ENCODE measurements at regions not wholly inside any gene's neighbourhood (a gene's known extent, or its start where the extent isn't known, plus 50 kb on each side); places are given as distances from the start of the nearest gene placed in this dataset.
"Not testable (repeated sequence)": the region's sequence is repeated elsewhere in the genome, so short reads cannot be mapped to it uniquely, and the experiment has no call there.

DNA sequence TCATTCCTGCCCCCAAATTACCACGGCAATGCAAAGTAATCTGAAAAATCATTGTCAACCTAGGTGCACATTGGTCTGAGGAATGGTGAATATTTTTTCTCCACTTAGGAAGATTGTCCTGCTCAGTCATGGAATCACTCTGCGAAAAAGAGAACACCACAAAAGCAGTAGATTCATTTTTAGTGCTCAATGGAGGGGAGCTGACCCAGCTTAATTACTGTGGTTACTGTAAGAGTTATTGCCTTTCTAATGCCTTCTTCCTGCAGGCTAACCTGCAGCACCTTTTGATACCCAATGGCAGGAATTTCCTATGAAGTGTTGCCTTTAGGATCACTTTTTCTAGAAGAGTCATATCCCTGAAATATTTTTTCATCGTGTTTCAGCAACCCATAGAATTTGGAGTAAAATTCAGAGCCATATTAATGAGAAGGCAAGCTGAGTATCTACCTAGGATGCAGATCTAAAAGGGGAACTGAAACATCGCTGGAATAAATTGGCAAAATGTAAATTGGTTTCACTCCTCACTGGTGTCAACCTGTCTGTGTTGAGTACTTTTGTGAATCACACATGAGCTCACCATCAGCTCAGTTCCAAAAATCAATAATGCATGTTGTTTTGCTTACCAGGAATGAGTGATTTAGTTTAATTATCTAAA is 464.5 kb downstream of the CSNK1G3 start:
- H3K9me3 Mint-ChIP-seq: no peaks in the 10 kb centered on the region
- no peaks in the 10 kb centered on the region for H3K27me3 Mint-ChIP-seq
- no peak overlapping the region for H3K4me3 Mint-ChIP-seq
- no peak overlapping the region for H3K27ac Mint-ChIP-seq
- no peaks in the 10 kb centered on the region for H3K4me1 Mint-ChIP-seq (ENCODE audit: low read depth)
- no peaks in the 10 kb centered on the region for H3K36me3 Mint-ChIP-seq (ENCODE audit: low read depth)

- not testable (repeated sequence) for H3K27ac Mint-ChIP-seq; H3K4me1 Mint-ChIP-seq (ENCODE audit: low read depth); H3K27me3 Mint-ChIP-seq; H3K9me3 Mint-ChIP-seq; H3K4me3 Mint-ChIP-seq; H3K36me3 Mint-ChIP-seq (ENCODE audit: low read depth)
Measured at GRCh38 chr5:123975521-123975920, 463.5 kb downstream of the CSNK1G3 start.

DNA sequence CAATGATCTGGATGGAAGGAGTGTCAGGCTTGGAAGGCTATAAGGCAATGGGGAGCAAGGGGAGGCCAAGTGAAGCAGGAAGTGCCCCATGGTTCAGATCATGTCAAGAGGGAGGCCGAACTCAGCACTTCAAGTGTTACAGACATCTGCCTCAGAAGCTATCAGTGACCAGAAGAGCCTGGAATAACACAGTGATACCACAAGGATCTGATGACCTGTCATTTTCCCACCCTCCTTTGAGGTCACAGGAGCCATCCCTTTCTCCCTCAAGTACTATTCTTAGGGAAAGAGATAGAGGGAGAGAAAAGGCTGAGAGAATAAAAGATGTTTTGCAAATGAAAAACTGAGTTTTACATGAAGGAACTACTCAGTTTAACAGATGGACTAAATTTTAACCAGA is 454.8 kb downstream of the CSNK1G3 start:
- Mint-ChIP-seq H3K36me3 (ENCODE audit: low read depth) (no peaks in the 10 kb centered on the region), H3K4me1 (ENCODE audit: low read depth) (no peaks in the 10 kb centered on the region), H3K27ac (no peak overlapping the region), H3K4me3 (no peak overlapping the region), H3K27me3 (no peaks in the 10 kb centered on the region), H3K9me3 (peaks cover 4% of the 10 kb centered on the region)

GRCh38 chr5:123965626-123966025 is 453.6 kb downstream of the CSNK1G3 start:
- H3K27ac Mint-ChIP-seq: no peak overlapping the region
- no peak overlapping the region for H3K4me3 Mint-ChIP-seq
- H3K4me1 Mint-ChIP-seq (ENCODE audit: low read depth): no peaks in the 10 kb centered on the region
- H3K36me3 Mint-ChIP-seq (ENCODE audit: low read depth): no peaks in the 10 kb centered on the region
- peaks cover 4% of the 10 kb centered on the region for H3K9me3 Mint-ChIP-seq
- no peaks in the 10 kb centered on the region for H3K27me3 Mint-ChIP-seq

DNA sequence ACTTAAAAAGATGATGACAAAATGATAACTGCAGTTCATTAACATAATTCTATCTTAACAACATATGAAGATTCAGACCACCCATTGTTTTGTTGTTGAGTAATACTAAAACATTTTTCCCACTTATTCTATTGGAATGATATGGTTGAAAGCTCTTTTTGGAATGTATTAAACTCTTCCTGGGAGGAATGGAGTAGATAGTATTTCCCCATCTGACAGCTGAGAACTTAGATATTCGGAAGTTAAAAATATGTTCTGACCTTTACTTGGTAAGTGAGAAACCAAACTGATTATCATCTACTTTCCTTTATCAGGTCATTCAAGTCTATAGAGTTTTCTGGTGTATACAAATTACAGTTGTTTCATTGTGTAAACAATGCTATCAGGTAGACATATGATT is 452.9 kb downstream of the CSNK1G3 start:
- Mint-ChIP-seq H3K4me3 (no peak overlapping the region), H3K27ac (no peak overlapping the region), H3K4me1 (ENCODE audit: low read depth) (no peaks in the 10 kb centered on the region), H3K9me3 (peaks cover 4% of the 10 kb centered on the region), H3K27me3 (no peaks in the 10 kb centered on the region), H3K36me3 (ENCODE audit: low read depth) (no peaks in the 10 kb centered on the region)

- H3K4me3 Mint-ChIP-seq: no peak overlapping the region
- no peaks in the 10 kb centered on the region for H3K27me3 Mint-ChIP-seq
- no peak overlapping the region for H3K27ac Mint-ChIP-seq
- no peaks in the 10 kb centered on the region for H3K4me1 Mint-ChIP-seq (ENCODE audit: low read depth)
- H3K36me3 Mint-ChIP-seq (ENCODE audit: low read depth): no peaks in the 10 kb centered on the region
- no peaks in the 10 kb centered on the region for H3K9me3 Mint-ChIP-seq
Measured at GRCh38 chr5:123960526-123960925, 448.5 kb downstream of the CSNK1G3 start.

GRCh38 chr5:123951582-123951977 is 439.6 kb downstream of the CSNK1G3 start:
- Mint-ChIP-seq H3K4me1 (ENCODE audit: low read depth) (no peaks in the 10 kb centered on the region), H3K27me3 (no peaks in the 10 kb centered on the region), H3K9me3 (no peaks in the 10 kb centered on the region), H3K36me3 (ENCODE audit: low read depth) (no peaks in the 10 kb centered on the region), H3K4me3 (no peak overlapping the region), H3K27ac (no peak overlapping the region)

DNA sequence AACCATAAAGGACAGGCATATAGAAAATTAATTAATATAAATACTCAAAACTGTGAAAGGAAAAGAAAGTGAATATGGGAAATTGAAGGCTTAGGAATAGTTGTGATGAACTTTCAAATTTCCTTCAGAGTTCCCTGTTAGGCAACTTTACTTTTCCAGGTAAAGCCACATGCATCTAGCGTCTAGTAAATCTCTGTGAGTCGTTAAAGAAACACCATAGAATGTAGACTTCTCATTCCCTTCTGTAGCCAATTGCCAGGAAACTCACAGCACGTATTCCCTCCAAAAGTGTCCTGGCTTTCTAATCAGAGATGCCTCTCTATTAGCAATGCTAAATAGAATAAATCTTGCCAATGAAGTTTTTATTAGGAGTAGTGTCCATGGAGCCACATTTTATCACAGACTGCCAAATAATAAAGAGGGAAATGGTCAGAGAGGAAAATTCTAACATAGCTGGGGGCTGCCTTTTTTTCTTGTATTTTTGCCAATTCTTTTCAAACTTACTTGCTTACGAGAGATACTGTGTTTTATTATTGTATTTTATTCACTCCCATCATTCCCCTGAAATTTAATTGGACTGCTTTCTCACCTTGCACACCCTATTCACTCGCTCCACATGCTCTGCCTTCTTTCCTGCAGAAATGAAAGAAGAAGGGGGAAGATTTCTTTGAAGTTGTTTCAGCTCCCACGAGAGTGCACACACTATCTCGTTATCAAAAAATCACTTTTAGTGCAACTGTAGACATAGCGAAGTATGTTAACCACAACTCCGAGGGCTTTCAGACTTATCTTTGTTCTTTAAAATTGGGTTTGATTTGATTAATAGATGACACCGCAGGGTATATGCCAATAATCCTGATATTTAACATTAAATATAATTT is 439.0 kb downstream of the CSNK1G3 start:
- Mint-ChIP-seq H3K4me1 (ENCODE audit: low read depth) (no peaks in the 10 kb centered on the region), H3K4me3 (no peak overlapping the region), H3K27me3 (no peaks in the 10 kb centered on the region), H3K9me3 (no peaks in the 10 kb centered on the region), H3K27ac (no peak overlapping the region), H3K36me3 (ENCODE audit: low read depth) (no peaks in the 10 kb centered on the region)

DNA sequence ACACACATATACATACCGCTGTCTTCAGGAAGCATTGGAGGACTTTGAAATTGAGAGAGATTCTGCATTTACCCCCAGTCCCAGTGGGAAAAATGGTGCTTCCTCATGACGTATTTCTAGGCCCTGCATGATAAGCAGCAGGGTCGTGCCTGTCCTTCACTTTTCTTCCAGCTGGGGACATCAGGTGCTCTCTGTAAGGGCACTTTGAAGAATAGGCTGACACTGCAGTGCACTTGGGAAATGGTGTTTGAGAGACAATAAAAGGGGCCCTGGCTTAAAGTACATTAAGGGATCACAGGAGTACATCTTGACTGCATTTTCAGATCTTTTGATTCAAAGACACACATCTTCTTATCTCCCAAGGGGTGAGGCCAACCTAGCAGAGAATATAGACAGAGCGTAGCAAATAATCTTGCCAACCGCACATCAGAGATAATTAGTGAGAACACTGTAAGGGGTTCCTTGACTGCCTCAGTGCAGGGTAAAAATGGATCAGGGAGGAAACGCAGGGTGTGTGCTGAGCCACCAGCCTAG is 437.9 kb downstream of the CSNK1G3 start:
- Mint-ChIP-seq H3K27ac (peak overlapping the region; percentile 18), H3K27me3 (no peaks in the 10 kb centered on the region), H3K36me3 (ENCODE audit: low read depth) (no peaks in the 10 kb centered on the region), H3K9me3 (no peaks in the 10 kb centered on the region), H3K4me3 (no peak overlapping the region), H3K4me1 (ENCODE audit: low read depth) (no peaks in the 10 kb centered on the region)

GRCh38 chr5:123949043-123949804 is 437.2 kb downstream of the CSNK1G3 start:
- Mint-ChIP-seq H3K36me3 (ENCODE audit: low read depth) (no peaks in the 10 kb centered on the region), H3K9me3 (no peaks in the 10 kb centered on the region), H3K4me1 (ENCODE audit: low read depth) (no peaks in the 10 kb centered on the region), H3K27me3 (no peaks in the 10 kb centered on the region), H3K4me3 (no peak overlapping the region), H3K27ac (no peak overlapping the region)

- Mint-ChIP-seq H3K9me3 (peaks cover 2% of the 10 kb centered on the region), H3K27me3 (no peaks in the 10 kb centered on the region), H3K36me3 (ENCODE audit: low read depth) (no peaks in the 10 kb centered on the region), H3K4me1 (ENCODE audit: low read depth) (no peaks in the 10 kb centered on the region), H3K27ac (no peak overlapping the region), H3K4me3 (no peak overlapping the region)
Measured at GRCh38 chr5:123947797-123948196, 435.8 kb downstream of the CSNK1G3 start.

DNA sequence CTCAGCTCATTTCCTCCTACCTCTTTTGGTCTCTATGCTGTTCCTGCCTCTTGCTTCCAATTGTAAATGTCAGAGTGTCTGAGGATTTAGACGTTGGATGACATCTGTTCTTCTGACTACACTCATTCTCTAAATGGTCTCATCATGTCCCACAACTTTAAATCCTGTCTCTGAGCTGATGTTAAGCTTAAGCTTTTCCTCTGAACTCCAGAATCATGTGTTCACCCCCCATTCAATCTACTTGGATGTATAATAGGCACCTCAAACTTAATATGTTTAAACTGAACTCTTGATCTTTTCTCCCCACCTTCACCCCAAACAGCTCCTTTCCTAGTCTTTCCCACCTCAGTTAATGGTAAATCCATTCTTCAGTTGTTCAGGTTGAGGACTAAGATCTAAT is 433.6 kb downstream of the CSNK1G3 start:
- H3K36me3 Mint-ChIP-seq (ENCODE audit: low read depth): no peaks in the 10 kb centered on the region
- H3K27ac Mint-ChIP-seq: no peak overlapping the region
- peaks cover 6% of the 10 kb centered on the region for H3K9me3 Mint-ChIP-seq
- no peaks in the 10 kb centered on the region for H3K4me1 Mint-ChIP-seq (ENCODE audit: low read depth)
- no peak overlapping the region for H3K4me3 Mint-ChIP-seq
- no peaks in the 10 kb centered on the region for H3K27me3 Mint-ChIP-seq

- H3K4me3 Mint-ChIP-seq: no peak overlapping the region
- H3K9me3 Mint-ChIP-seq: peaks cover 9% of the 10 kb centered on the region
- no peaks in the 10 kb centered on the region for H3K4me1 Mint-ChIP-seq (ENCODE audit: low read depth)
- H3K36me3 Mint-ChIP-seq (ENCODE audit: low read depth): no peaks in the 10 kb centered on the region
- H3K27me3 Mint-ChIP-seq: no peaks in the 10 kb centered on the region
- no peak overlapping the region for H3K27ac Mint-ChIP-seq
Measured at GRCh38 chr5:123943151-123943550, 431.2 kb downstream of the CSNK1G3 start.

- no peaks in the 10 kb centered on the region for H3K27me3 Mint-ChIP-seq
- H3K4me3 Mint-ChIP-seq: no peak overlapping the region
- peaks cover 13% of the 10 kb centered on the region for H3K9me3 Mint-ChIP-seq
- no peak overlapping the region for H3K27ac Mint-ChIP-seq
- no peaks in the 10 kb centered on the region for H3K36me3 Mint-ChIP-seq (ENCODE audit: low read depth)
- no peaks in the 10 kb centered on the region for H3K4me1 Mint-ChIP-seq (ENCODE audit: low read depth)
Measured at GRCh38 chr5:123940416-123940815, 428.4 kb downstream of the CSNK1G3 start.

GRCh38 chr5:123937230-123937629 is 425.3 kb downstream of the CSNK1G3 start:
- Mint-ChIP-seq H3K9me3 (peaks cover 8% of the 10 kb centered on the region), H3K36me3 (ENCODE audit: low read depth) (no peaks in the 10 kb centered on the region), H3K4me1 (ENCODE audit: low read depth) (no peaks in the 10 kb centered on the region), H3K4me3 (no peak overlapping the region), H3K27ac (no peak overlapping the region), H3K27me3 (no peaks in the 10 kb centered on the region)

All from stimulated activated naive CD8-positive, alpha-beta T cell treated with anti-CD3 and anti-CD28 coated beads, Interleukin-15, Interleukin-2, amounts not matched to agents 100 ng/mL and 50 ng/mL, for 24 hours (primary cell).